ENCODE measurements at regions not wholly inside any gene's neighbourhood (a gene's known extent, or its start where the extent isn't known, plus 50 kb on each side); places are given as distances from the start of the nearest gene placed in this dataset.
A peak's percentile ranks its signal among the peaks of the same experiment; 100 is the strongest.

DNA sequence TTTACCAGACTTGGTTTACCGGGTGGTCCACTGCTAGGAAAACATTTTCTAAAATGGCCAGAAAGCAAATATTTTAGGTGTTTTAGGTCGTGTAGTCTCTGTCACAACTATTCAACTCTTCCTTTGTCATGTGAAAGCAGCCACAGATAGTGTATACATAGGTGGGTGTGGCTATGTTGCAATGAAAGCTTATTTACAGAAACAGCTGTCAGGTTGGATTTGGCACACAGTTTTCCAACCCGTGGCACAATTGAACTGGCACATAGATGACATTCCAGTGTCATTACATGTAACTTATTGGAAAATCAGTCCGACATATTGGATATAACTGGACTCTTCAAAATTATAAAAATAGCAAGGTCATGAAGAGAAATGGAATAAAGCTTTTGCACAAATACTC lies 68.9 kb upstream of the KCNQ5 start:
- no peaks in the 10 kb centered on the region for H3K9me3 ChIP-seq (ENCODE audit: control insufficient read depth, low read length)
- H3K36me3 ChIP-seq (ENCODE audit: control insufficient read depth, insufficient read depth, low read length), result no peaks in the 10 kb centered on the region
- Mint-ChIP-seq H3K27ac (no peak overlapping the region), H3K27me3 (ENCODE audit: insufficient read depth) (no peaks in the 10 kb centered on the region), H3K36me3 (ENCODE audit: low read depth) (no peaks in the 10 kb centered on the region), H3K9me3 (no peaks in the 10 kb centered on the region), H3K4me3 (no peak overlapping the region), H3K4me1 (peaks cover 14% of the 10 kb centered on the region)
- H3K4me1 ChIP-seq (ENCODE audit: control insufficient read depth, insufficient read depth, low read length), result peaks cover 5% of the 10 kb centered on the region
- H3K27ac ChIP-seq (ENCODE audit: low read depth, low read length), result no peak overlapping the region
- H3K27me3 ChIP-seq (ENCODE audit: control insufficient read depth, insufficient read depth, low read length, poor library complexity, severe bottlenecking), result no peaks in the 10 kb centered on the region
- 76% methylated on average over 4 of the region's 4 CpGs; no CpG with 5 or more reads in 1 of the 2 experiments for WGBS, 2 experiments (ENCODE audit: insufficient coverage in 1 of 2, insufficient read length in 1 of 2)
- TF ChIP-seq, protein P1, sequence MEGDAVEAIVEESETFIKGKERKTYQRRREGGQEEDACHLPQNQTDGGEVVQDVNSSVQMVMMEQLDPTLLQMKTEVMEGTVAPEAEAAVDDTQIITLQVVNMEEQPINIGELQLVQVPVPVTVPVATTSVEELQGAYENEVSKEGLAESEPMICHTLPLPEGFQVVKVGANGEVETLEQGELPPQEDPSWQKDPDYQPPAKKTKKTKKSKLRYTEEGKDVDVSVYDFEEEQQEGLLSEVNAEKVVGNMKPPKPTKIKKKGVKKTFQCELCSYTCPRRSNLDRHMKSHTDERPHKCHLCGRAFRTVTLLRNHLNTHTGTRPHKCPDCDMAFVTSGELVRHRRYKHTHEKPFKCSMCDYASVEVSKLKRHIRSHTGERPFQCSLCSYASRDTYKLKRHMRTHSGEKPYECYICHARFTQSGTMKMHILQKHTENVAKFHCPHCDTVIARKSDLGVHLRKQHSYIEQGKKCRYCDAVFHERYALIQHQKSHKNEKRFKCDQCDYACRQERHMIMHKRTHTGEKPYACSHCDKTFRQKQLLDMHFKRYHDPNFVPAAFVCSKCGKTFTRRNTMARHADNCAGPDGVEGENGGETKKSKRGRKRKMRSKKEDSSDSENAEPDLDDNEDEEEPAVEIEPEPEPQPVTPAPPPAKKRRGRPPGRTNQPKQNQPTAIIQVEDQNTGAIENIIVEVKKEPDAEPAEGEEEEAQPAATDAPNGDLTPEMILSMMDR (conservative IDR thresholded peaks at IDR 0.05), result no peak
- no peak for DNase-seq
- no peak overlapping the region for H3K9ac ChIP-seq (ENCODE audit: extremely low read depth, low read length, poor library complexity, severe bottlenecking)
- H3K4me3 ChIP-seq (ENCODE audit: low read length), result no peak overlapping the region

DNA sequence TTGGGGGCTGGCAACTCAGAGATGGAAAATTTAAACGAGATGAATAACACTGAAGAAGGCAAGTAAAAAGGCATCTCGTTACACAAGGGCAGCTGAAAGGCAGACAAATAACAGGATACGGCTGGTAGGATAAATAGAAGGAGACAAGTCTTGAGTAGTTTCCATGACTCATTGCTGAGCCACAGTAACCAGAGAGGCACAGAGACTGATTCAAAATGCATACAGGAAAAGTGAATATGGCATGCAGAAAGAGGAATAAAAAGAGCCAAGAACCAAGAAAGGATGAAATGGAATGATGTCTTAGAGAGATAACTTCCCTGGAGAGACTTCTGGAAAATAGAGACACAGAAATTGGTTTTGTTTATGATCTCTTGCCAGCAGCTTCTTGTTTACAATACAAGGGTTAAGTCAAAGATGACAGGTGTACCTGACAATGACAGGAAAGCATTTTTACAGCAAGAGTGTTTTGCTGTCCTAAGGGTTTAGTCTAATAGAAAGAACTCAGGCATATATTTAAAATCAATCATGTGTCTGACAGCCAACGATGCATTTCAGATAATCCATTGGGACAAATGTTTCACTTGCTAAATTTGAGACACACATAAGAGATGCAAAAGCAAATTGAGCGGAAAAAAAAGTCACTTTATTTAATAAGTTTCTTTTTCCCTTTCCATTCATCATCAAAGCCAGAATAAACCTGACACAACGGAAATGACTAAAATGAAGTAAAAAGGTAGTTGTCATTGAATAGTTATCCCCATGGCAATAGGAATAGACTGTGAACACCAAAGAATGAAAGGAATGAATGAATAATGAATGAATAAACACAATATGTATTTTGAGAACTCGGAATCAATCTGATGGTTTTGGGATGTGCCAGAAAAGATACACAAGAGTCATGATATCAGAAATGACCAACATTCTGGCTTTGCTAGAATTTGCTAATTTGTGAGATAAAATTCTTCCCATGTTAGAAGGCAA lies 68.0 kb upstream of the KCNQ5 start:
- no peaks in the 10 kb centered on the region for H3K9me3 Mint-ChIP-seq
- no peak overlapping the region for H3K4me3 Mint-ChIP-seq
- H3K27me3 ChIP-seq (ENCODE audit: control insufficient read depth, insufficient read depth, low read length, poor library complexity, severe bottlenecking), result no peaks in the 10 kb centered on the region
- no peak for DNase-seq
- TF ChIP-seq, protein P1 (conservative IDR thresholded peaks at IDR 0.05), result no peak
- no peak overlapping the region for H3K4me3 ChIP-seq (ENCODE audit: low read length)
- H3K36me3 ChIP-seq (ENCODE audit: control insufficient read depth, insufficient read depth, low read length), result no peaks in the 10 kb centered on the region
- H3K27me3 Mint-ChIP-seq (ENCODE audit: insufficient read depth), result no peaks in the 10 kb centered on the region
- H3K9ac ChIP-seq (ENCODE audit: extremely low read depth, low read length, poor library complexity, severe bottlenecking), result no peak overlapping the region
- H3K9me3 ChIP-seq (ENCODE audit: control insufficient read depth, low read length), result no peaks in the 10 kb centered on the region
- H3K4me1 Mint-ChIP-seq, result peaks cover 14% of the 10 kb centered on the region
- no peaks in the 10 kb centered on the region for H3K36me3 Mint-ChIP-seq (ENCODE audit: low read depth)
- H3K27ac ChIP-seq (ENCODE audit: low read depth, low read length), result peak overlapping the region; percentile 61
- H3K4me1 ChIP-seq (ENCODE audit: control insufficient read depth, insufficient read depth, low read length), result peaks cover 5% of the 10 kb centered on the region
- H3K27ac Mint-ChIP-seq, result no peak overlapping the region
- WGBS, 2 experiments (ENCODE audit: insufficient coverage in 1 of 2, insufficient read length in 1 of 2), result 68 to 83% methylated on average over 4 to 7 of the region's 7 CpGs

DNA sequence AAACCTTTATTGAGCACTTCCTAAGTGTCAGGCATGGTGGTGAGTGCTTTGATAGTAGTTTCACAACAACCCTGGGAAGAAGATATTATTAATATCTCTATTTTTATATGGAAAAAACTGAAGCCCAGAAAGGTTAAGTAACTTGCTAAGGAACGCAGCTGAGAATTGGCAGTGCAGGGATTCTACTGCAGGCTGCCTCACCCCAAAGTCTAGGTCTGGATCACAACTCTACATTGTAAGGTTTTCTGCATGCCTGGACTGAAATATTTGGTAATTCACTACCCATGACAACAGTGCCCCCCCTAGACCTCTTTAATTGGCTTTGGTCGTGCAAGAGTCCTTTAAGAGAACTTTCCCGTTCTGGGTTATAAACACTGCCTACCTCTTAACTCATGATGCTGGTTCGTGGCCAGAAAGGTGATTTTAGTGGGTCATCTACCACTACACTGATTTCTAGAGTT lies 67.1 kb upstream of the KCNQ5 start:
- Histone ChIP-seq H3K9ac (ENCODE audit: extremely low read depth, low read length, poor library complexity, severe bottlenecking) (no peak overlapping the region), H3K27ac (ENCODE audit: low read depth, low read length) (no peak overlapping the region), H3K27me3 (ENCODE audit: control insufficient read depth, insufficient read depth, low read length, poor library complexity, severe bottlenecking) (no peaks in the 10 kb centered on the region), H3K4me1 (ENCODE audit: control insufficient read depth, insufficient read depth, low read length) (peaks cover 5% of the 10 kb centered on the region), H3K4me3 (ENCODE audit: low read length) (no peak overlapping the region), H3K9me3 (ENCODE audit: control insufficient read depth, low read length) (no peaks in the 10 kb centered on the region), H3K36me3 (ENCODE audit: control insufficient read depth, insufficient read depth, low read length) (no peaks in the 10 kb centered on the region)
- TF ChIP-seq, protein P1 (conservative IDR thresholded peaks at IDR 0.05), result no peak
- Mint-ChIP-seq H3K4me1 (peaks cover 14% of the 10 kb centered on the region), H3K4me3 (no peak overlapping the region), H3K27me3 (ENCODE audit: insufficient read depth) (no peaks in the 10 kb centered on the region), H3K27ac (no peak overlapping the region), H3K9me3 (no peaks in the 10 kb centered on the region), H3K36me3 (ENCODE audit: low read depth) (no peaks in the 10 kb centered on the region)
- 87 to 88% methylated on average over 3 to 4 of the region's 4 CpGs for WGBS, 2 experiments (ENCODE audit: insufficient coverage in 1 of 2, insufficient read length in 1 of 2)
- DNase-seq, result no peak
